ENCODE measurements at regions not wholly inside any gene's neighbourhood (a gene's known extent, or its start where the extent isn't known, plus 50 kb on each side); places are given as distances from the start of the nearest gene placed in this dataset.

GRCh38 chr10:110403593-110403992 lies 94.1 kb upstream of the DUSP5 start:
- TF ChIP-seq, protein P1, sequence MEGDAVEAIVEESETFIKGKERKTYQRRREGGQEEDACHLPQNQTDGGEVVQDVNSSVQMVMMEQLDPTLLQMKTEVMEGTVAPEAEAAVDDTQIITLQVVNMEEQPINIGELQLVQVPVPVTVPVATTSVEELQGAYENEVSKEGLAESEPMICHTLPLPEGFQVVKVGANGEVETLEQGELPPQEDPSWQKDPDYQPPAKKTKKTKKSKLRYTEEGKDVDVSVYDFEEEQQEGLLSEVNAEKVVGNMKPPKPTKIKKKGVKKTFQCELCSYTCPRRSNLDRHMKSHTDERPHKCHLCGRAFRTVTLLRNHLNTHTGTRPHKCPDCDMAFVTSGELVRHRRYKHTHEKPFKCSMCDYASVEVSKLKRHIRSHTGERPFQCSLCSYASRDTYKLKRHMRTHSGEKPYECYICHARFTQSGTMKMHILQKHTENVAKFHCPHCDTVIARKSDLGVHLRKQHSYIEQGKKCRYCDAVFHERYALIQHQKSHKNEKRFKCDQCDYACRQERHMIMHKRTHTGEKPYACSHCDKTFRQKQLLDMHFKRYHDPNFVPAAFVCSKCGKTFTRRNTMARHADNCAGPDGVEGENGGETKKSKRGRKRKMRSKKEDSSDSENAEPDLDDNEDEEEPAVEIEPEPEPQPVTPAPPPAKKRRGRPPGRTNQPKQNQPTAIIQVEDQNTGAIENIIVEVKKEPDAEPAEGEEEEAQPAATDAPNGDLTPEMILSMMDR (IDR thresholded peaks at IDR 0.05): no peak
- Histone ChIP-seq H3K27ac (no peak overlapping the region), H3K4me3 (no peak overlapping the region)
- no peak for DNase-seq (ENCODE audit: low spot score)

GRCh38 chr10:110404413-110404812 lies 93.3 kb upstream of the DUSP5 start:
- H3K27ac ChIP-seq: no peak overlapping the region
- TF ChIP-seq, protein P1 (IDR thresholded peaks at IDR 0.05): no peak
- no peak for DNase-seq (ENCODE audit: low spot score)
- H3K4me3 ChIP-seq: no peak overlapping the region

GRCh38 chr10:110404825-110405224 lies 92.9 kb upstream of the DUSP5 start:
- TF ChIP-seq, protein P1 (IDR thresholded peaks at IDR 0.05): no peak
- H3K27ac ChIP-seq: no peak overlapping the region
- H3K4me3 ChIP-seq: no peak overlapping the region
- no peak for DNase-seq (ENCODE audit: low spot score)

GRCh38 chr10:110405380-110405779 lies 92.3 kb upstream of the DUSP5 start:
- no peak overlapping the region for H3K4me3 ChIP-seq
- TF ChIP-seq, protein P1 (IDR thresholded peaks at IDR 0.05): no peak
- no peak for DNase-seq (ENCODE audit: low spot score)
- H3K27ac ChIP-seq: no peak overlapping the region

DNA sequence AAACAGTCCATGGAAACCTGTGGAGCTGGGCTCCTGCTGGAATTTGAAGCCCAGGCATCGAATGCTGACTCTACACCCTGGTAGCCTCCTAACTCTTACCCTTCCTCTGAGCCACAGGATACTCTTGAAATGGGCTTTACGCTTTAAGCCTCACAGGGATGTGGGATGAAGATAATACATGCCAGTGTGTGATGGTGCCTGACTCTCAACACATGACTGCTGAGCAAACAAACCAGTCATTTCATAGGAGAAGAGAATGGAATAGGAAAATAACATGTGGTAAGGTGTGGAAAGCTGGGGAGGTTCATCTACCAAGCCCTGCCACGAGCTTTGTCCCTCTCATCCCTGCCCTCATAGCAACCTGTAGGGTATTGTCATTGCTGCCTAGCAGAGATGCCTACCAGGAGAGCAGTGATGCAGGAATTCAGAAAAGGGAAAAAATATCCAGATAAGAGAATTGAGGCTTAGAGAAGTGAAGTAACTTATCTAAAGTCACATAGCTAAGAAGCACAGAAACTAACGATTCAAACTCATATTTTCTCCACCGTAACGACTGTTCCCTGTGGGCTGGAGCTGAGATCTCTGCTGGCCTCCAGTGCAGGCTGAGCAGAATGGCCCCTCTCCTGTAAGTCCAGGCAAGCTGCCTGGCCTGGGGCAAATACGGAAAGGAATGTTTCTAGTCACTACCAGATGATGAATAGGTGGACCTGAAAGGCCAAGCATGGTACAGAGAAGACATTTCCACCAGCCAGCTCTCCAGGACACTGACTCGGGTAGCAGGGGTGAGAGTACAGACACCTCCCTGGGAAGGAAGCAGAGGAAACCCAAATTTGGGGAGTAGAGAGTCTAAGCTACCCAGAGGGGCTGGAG lies 90.2 kb upstream of the DUSP5 start:
- DNase-seq (ENCODE audit: low spot score): no peak
- no peak overlapping the region for H3K27ac ChIP-seq
- H3K4me3 ChIP-seq: no peak overlapping the region

GRCh38 chr10:110408203-110408871 lies 89.4 kb upstream of the DUSP5 start:
- no peak overlapping the region for H3K27ac ChIP-seq
- no peak for DNase-seq (ENCODE audit: low spot score)
- H3K4me3 ChIP-seq: no peak overlapping the region
- TF ChIP-seq, protein P1 (IDR thresholded peaks at IDR 0.05): no peak

More for the DNA sequence above, 90.2 kb upstream of the DUSP5 start:
- TF ChIP-seq, protein P1 (IDR thresholded peaks at IDR 0.05): no peak

All from coronary artery (tissue), 2 donors.